Mammary epithelial cell (primary cell): ENCODE measurements at regions not wholly inside any gene's neighbourhood (a gene's known extent, or its start where the extent isn't known, plus 50 kb on each side); places are given as distances from the start of the nearest gene placed in this dataset.

Source experiments
- CTCF ChIP-seq, 2 donors: IDR thresholded peaks in 1 of 2; conservative IDR thresholded peaks in 1 of 2; 2 replicates each; pipeline ENCODE4 v1.5.1; 2011 to 2012; ENCODE audit warnings: inconsistent platforms in 2 of 2, low read length in 2 of 2, mild to moderate bottlenecking in 2 of 2, control low read depth in 1 of 2, low read depth in 1 of 2; ENCODE audit not compliant: insufficient read depth in 1 of 2; ENCODE audit errors: extremely low read depth in 1 of 2
- EZH2 ChIP-seq: IDR thresholded peaks from 2 replicates; pipeline ENCODE4 v1.6.1; 2012; ENCODE audit warnings: low read length, inconsistent platforms, borderline replicate concordance

DNA sequence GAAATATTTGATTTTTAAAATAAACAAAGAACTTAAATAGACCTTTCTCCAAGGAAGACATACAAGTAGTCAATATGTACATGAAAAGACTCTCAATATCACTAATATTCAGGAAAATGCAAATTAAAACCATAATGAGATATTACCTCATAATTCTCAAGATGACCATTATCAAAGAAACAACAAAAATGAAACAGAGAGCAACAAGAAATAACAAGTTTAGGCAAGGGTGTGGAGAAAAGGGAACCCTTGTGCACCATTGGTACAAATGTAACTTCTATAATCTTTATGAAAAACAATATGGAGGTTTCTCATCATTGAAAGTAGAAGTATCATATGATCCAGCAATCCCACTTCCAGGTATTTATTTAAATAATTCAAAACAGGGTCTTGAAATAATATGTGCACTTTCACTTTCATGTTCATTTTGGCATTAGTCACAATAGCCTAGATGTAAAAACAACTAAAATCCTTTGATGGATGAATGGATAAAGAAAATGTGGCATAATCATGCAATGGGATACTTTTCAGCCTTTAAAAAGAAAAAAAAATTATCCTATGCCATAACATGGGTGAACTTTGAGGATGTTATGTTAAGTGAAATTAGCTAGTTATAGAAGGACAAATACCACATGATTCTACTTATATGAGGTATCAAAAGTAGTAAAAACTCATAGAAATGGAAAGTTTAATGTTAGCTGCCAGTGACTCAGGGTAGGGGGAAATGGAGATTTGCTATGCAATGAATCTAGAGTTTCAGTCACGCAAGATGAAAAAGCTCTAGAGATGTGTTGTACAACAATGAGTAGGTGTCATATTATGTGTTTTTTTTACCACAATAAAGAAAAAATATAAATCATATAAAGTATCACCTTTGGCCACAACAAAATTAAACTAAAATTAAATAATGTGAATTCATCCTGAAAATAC is 114.5 kb upstream of the LYPLAL1 start:
- TF ChIP-seq CTCF (conservative IDR thresholded peaks at IDR 0.05 in 1 of 2, IDR thresholded peaks at IDR 0.05 in 1 of 2; ENCODE audit: extremely low read depth in 1 of 2, insufficient read depth in 1 of 2, low read depth in 1 of 2, low read length in 2 of 2) (no peak), EZH2 (no peak)
